AG09309 (cell line): ENCODE measurements at regions not wholly inside any gene's neighbourhood (a gene's known extent, or its start where the extent isn't known, plus 50 kb on each side); places are given as distances from the start of the nearest gene placed in this dataset.

Source experiments
- DNase-seq: peaks from one replicate; pipeline ENCODE4 v3.0.0-alpha.2; 2010; ENCODE audit warnings: low read depth
- H3K4me3 ChIP-seq: 2 replicates; pipeline ENCODE4 v1.5.1; 2011; ENCODE audit warnings: mild to moderate bottlenecking, low read depth, low read length, moderate library complexity; ENCODE audit not compliant: control insufficient read depth
- CTCF ChIP-seq: IDR thresholded peaks from 2 replicates; pipeline ENCODE4 v1.5.1; 2011; ENCODE audit warnings: mild to moderate bottlenecking, low read depth, low read length, inconsistent platforms; ENCODE audit not compliant: insufficient read depth, control insufficient read depth; ENCODE audit errors: missing control alignments

DNA sequence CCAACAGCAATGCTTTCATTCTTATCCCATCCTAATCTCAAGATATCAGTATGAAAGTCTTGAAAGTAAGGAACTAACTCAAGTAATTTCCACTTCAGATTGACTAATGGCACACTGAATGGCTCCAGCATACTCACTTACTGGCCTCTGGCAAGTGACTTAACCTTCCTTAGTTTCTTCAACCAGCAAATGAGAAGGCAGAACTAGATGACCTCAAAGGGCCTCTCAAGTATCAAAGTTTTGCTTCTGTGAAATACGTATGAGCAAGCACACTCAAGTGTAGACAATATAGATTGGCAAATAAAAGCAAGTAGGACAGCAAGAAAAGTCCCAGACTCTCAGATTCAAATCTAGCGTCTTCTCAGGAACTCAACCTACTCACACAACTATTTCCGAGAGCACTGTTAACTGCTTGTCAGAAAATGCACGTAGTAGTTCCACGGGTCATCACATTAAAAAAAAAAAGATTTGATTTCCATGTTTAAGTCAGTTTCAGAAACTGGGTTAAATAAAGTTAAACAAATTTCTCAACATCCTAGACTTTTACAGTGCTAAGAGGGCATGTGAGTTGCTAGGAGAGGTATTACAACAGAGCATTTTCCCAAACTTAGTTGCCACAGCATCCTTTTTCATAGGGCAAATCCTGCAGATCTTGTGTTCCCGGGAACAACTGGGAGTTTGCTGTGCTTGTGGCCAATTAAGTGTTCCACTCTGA is 276.9 kb upstream of the KLF14 start:
- no peak for DNase-seq
- no peak for TF ChIP-seq CTCF
- no peak overlapping the region for H3K4me3 ChIP-seq

GRCh38 chr7:131011432-131011742 is 277.4 kb upstream of the KLF14 start:
- DNase-seq, result no peak
- TF ChIP-seq CTCF, result no peak

DNA sequence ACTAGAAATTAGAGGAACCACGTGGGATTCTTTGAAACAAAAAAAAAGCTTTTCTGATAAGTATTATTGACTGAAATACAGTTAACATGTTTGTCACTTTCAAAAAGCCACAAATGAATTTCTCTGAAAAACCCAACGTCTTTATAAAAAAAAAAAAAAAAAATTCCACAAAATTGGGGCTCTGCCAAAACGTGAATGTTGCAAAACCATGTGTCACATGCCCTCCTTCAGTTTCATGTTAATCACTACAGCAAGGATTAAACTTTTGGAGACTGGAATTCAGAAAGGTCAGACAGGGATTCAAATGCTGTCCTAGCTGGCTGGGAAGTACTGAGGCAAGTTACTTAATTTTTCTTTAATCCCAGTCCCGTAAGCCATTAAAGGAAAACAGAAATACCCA is 278.0 kb upstream of the KLF14 start:
- no peak for TF ChIP-seq CTCF
- peak; percentile 79 for DNase-seq
- H3K4me3 ChIP-seq, result no peak overlapping the region

More at GRCh38 chr7:131011432-131011742, 277.4 kb upstream of the KLF14 start:
- no peak overlapping the region for H3K4me3 ChIP-seq

DNA sequence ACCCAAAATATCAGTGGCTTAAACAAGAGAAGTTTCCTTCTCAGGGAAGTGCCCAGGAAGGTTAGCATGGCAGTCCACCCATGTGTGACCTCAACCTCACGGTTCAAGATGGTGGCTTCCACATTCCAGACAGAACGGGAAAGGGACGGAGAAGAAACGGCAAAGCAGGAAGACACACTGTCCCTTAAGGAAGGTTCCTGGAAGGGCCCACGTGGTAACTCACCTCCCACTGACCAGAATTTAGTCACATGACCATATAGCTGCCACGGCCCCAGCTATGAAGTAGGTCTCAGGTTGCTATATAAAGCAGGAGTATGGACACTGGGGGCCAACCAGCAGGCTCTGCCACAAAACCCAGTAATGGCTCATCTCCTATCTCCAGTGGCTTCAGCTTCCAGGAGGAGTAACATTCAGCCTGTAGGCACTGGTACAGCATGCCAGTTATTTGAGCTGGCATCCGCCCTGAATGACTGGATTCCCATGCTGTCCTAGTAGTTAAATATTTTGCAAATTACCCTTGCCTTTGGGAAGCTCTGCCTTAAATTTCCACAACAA is 278.5 kb upstream of the KLF14 start:
- DNase-seq, result no peak
- TF ChIP-seq CTCF, result no peak
- no peak overlapping the region for H3K4me3 ChIP-seq

- no peak overlapping the region for H3K4me3 ChIP-seq
- no peak for DNase-seq
- TF ChIP-seq CTCF, result no peak
Observed at GRCh38 chr7:131013716-131014115, 279.7 kb upstream of the KLF14 start.

DNA sequence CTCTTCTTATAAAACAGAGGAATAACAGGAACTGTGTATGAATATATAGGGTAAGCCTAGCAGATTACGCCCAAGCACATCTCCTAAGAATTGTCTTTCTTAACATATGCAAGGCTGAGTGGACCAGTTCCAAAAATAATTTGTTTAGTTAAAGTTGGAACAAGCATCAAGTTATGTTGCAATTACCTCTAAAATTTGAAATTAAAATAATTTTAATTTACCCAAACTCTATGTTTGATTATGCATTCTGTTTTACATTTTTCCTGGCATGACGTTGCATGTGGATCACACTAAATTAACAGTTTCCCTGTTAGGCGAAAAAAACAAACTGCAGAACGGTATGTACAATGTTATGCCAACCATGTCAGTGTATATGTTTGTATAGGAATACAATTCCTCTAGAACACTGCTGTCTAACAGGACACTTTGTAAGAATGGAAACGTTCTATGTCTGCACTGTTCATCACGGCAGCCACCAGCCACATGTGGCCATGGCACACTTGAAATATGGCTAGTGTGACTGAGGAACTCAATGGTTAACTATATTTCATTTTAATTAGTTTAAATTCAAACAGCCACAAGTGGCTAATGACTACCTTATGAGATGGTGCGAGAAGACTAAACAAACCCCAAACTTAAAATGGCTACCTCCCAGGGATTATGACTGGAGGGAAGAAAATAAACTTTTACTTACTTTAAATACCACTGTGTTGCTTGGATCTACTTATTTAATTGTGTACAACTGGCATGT is 281.1 kb upstream of the KLF14 start:
- DNase-seq, result no peak
- no peak for TF ChIP-seq CTCF
- no peak overlapping the region for H3K4me3 ChIP-seq
